ENCODE measurements at regions not wholly inside any gene's neighbourhood (a gene's known extent, or its start where the extent isn't known, plus 50 kb on each side); places are given as distances from the start of the nearest gene placed in this dataset.
A peak's percentile ranks its signal among the peaks of the same experiment; 100 is the strongest.

DNA sequence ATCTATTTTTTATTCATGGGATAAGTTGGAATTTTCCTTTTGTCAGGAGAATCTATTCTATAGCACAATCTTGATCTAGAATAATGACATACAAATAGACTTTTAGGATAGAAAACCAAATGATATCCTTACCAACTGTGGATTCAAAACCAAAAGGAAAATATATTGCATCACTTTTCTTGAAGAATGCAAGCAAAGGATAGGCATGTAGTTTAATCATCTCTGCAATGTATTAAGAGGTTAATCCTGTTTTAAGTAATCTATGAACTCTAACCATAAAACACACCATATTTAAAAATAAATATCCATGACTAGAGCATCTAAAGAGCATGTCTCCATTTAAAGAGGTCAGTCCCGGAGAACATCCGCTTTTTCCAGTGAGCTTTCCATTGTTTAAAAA lies 106.7 kb upstream of the CNKSR3 start:
- H3K4ac ChIP-seq (ENCODE audit: low read depth, low read length), result no peak overlapping the region
- H2AK5ac ChIP-seq (ENCODE audit: low read length), result no peak overlapping the region
- no peak overlapping the region for H3K9ac ChIP-seq (ENCODE audit: low read length)

DNA sequence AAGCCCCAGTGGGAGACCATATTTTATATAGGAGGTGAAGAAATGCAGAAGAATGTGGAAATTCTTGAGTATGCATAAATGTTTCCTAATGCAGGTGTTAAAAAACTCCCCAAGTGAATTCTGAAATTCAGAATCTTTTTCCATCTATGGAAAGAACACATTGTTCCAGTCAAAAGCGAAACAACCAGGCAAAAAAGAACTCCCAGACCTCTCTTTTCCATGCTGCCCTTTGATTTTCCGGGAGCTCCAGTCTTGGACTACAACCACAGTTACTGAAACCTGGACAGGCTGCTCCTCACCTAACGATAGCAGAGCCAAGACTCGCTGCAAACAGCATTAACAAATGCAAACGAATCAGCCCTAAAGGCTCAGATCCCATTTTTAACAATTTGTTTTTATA lies 108.7 kb upstream of the CNKSR3 start:
- no peak for DNase-seq
- Histone ChIP-seq H2AK5ac (ENCODE audit: low read length) (no peak overlapping the region), H3K23ac (ENCODE audit: low read length) (no peak overlapping the region), H2BK15ac (replicated peaks; ENCODE audit: low read depth) (no peak overlapping the region), H3K4me1 (ENCODE audit: control insufficient read depth, low read depth, low read length) (no peaks in the 10 kb centered on the region), H3K36me3 (ENCODE audit: control insufficient read depth, insufficient read depth, low read length) (no peaks in the 10 kb centered on the region), H3K56ac (ENCODE audit: low read length) (no peak overlapping the region), H2BK120ac (ENCODE audit: low read depth, low read length) (no peak overlapping the region), H4K5ac (ENCODE audit: low read length) (no peak overlapping the region), H3K4me2 (ENCODE audit: low read length) (no peak overlapping the region), H3K18ac (ENCODE audit: low read length) (no peak overlapping the region), H3K4ac (ENCODE audit: low read depth, low read length) (no peak overlapping the region), H3K79me1 (ENCODE audit: low read length) (no peaks in the 10 kb centered on the region), H3K27ac (ENCODE audit: low read depth, low read length) (no peak overlapping the region), H2BK5ac (ENCODE audit: low read length) (no peak overlapping the region), H3K9ac (ENCODE audit: low read length) (no peak overlapping the region), H4K8ac (ENCODE audit: low read depth, low read length) (no peak overlapping the region), H3K27me3 (ENCODE audit: insufficient read depth, low read length, poor library complexity) (no peaks in the 10 kb centered on the region), H3K4me3 (ENCODE audit: low read length) (no peak overlapping the region), H3K79me2 (ENCODE audit: control insufficient read depth, insufficient read depth, low read length) (no peaks in the 10 kb centered on the region)
- no CpG with 5 or more reads among the region's 5 CpGs for WGBS (ENCODE audit: extremely low coverage, insufficient coverage, low lambda C conversion rate)

More for the DNA sequence above, 106.7 kb upstream of the CNKSR3 start:
- H3K27ac ChIP-seq (ENCODE audit: low read depth, low read length), result no peak overlapping the region
- WGBS (ENCODE audit: extremely low coverage, insufficient coverage, low lambda C conversion rate), result no CpG with 5 or more reads among the region's 2 CpGs
- H3K4me2 ChIP-seq (ENCODE audit: low read length), result no peak overlapping the region
- no peak overlapping the region for H3K56ac ChIP-seq (ENCODE audit: low read length)
- H3K36me3 ChIP-seq (ENCODE audit: control insufficient read depth, insufficient read depth, low read length), result no peaks in the 10 kb centered on the region
- H3K27me3 ChIP-seq (ENCODE audit: insufficient read depth, low read length, poor library complexity), result no peaks in the 10 kb centered on the region
- no peak overlapping the region for H2BK15ac ChIP-seq (replicated peaks; ENCODE audit: low read depth)
- no peaks in the 10 kb centered on the region for H3K79me1 ChIP-seq (ENCODE audit: low read length)
- no peaks in the 10 kb centered on the region for H3K4me1 ChIP-seq (ENCODE audit: control insufficient read depth, low read depth, low read length)
- no peaks in the 10 kb centered on the region for H3K79me2 ChIP-seq (ENCODE audit: control insufficient read depth, insufficient read depth, low read length)
- no peak overlapping the region for H4K5ac ChIP-seq (ENCODE audit: low read length)
- H2BK120ac ChIP-seq (ENCODE audit: low read depth, low read length), result no peak overlapping the region
- no peak overlapping the region for H4K8ac ChIP-seq (ENCODE audit: low read depth, low read length)
- H2BK5ac ChIP-seq (ENCODE audit: low read length), result no peak overlapping the region
- no peak overlapping the region for H3K4me3 ChIP-seq (ENCODE audit: low read length)
- DNase-seq, result no peak
- no peak overlapping the region for H3K23ac ChIP-seq (ENCODE audit: low read length)
- H3K18ac ChIP-seq (ENCODE audit: low read length), result no peak overlapping the region

DNA sequence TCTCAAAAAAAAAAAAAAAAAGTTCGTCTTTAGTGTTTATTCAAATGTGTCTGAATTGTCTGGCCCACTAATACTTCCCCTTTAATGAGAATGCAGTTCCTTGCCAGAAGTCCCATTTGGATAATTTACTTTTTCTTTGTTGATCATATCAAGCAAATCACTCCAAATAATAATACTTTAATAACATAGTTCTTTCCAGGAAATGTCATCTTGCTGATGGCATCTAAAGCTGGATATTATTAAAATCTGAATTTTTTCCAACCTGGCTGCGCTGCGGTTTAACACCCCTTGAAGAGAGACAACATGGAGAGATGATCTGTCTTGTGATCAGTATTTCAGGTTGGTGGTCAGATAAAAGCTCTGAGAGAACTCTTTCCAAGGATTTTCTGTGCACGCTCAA lies 111.2 kb upstream of the CNKSR3 start:
- no peak overlapping the region for H3K27ac ChIP-seq (ENCODE audit: low read depth, low read length)
- H3K23ac ChIP-seq (ENCODE audit: low read length), result no peak overlapping the region
- H3K9ac ChIP-seq (ENCODE audit: low read length), result no peak overlapping the region
- no peak overlapping the region for H3K4me3 ChIP-seq (ENCODE audit: low read length)
- no peak overlapping the region for H3K4ac ChIP-seq (ENCODE audit: low read depth, low read length)
- no peak overlapping the region for H2AK5ac ChIP-seq (ENCODE audit: low read length)
- no peaks in the 10 kb centered on the region for H3K4me1 ChIP-seq (ENCODE audit: control insufficient read depth, low read depth, low read length)
- H4K8ac ChIP-seq (ENCODE audit: low read depth, low read length), result no peak overlapping the region
- H2BK5ac ChIP-seq (ENCODE audit: low read length), result no peak overlapping the region
- H3K27me3 ChIP-seq (ENCODE audit: insufficient read depth, low read length, poor library complexity), result no peaks in the 10 kb centered on the region
- H2BK120ac ChIP-seq (ENCODE audit: low read depth, low read length), result no peak overlapping the region
- no peaks in the 10 kb centered on the region for H3K79me1 ChIP-seq (ENCODE audit: low read length)
- H3K4me2 ChIP-seq (ENCODE audit: low read length), result no peak overlapping the region
- no peak overlapping the region for H3K56ac ChIP-seq (ENCODE audit: low read length)
- WGBS (ENCODE audit: extremely low coverage, insufficient coverage, low lambda C conversion rate), result no CpG with 5 or more reads among the region's 4 CpGs
- H4K5ac ChIP-seq (ENCODE audit: low read length), result no peak overlapping the region
- H2BK15ac ChIP-seq (replicated peaks; ENCODE audit: low read depth), result no peak overlapping the region
- DNase-seq, result no peak
- H3K36me3 ChIP-seq (ENCODE audit: control insufficient read depth, insufficient read depth, low read length), result no peaks in the 10 kb centered on the region
- no peak overlapping the region for H3K18ac ChIP-seq (ENCODE audit: low read length)
- H3K79me2 ChIP-seq (ENCODE audit: control insufficient read depth, insufficient read depth, low read length), result no peaks in the 10 kb centered on the region

DNA sequence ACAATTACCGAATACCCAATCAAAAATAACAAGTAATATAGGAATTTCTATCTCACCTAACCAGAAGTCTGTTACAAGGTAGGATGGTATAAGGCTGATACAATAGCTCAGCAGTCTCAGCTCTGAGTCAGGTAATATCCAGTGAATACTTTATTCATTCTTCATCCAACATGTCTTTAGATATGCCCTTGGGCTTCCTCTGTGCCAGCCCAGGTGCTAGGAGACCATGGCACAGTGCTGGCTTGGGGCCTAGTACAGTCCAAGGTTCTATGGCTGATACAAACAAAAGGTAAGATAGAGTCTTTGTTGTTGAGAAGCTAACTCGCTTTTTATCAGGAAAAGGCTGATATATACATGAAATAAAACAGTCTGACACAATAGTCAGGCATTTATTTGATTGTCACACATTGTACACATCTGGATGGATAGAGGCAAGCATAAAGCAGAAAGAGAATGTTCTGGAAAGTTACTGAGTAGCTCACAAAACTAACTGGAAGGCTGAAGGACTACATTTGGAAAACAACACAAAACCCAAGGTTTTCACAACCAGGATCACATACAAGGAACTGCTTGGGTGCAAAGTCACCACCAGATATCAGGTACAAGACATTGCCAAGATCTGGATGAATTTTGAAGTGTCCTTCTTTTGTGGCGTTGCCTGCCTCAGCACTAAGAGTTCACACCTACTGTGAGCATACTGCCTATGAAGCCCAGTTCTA lies 110.4 kb upstream of the SCAF8 start:
- Histone ChIP-seq H3K27ac (ENCODE audit: low read depth, low read length) (no peak overlapping the region), H3K79me2 (ENCODE audit: control insufficient read depth, insufficient read depth, low read length) (no peaks in the 10 kb centered on the region), H2BK120ac (ENCODE audit: low read depth, low read length) (no peak overlapping the region), H3K4me2 (ENCODE audit: low read length) (no peak overlapping the region), H3K27me3 (ENCODE audit: insufficient read depth, low read length, poor library complexity) (no peaks in the 10 kb centered on the region), H3K36me3 (ENCODE audit: control insufficient read depth, insufficient read depth, low read length) (no peaks in the 10 kb centered on the region), H3K18ac (ENCODE audit: low read length) (no peak overlapping the region), H3K23ac (ENCODE audit: low read length) (no peak overlapping the region), H3K9ac (ENCODE audit: low read length) (no peak overlapping the region), H2BK5ac (ENCODE audit: low read length) (no peak overlapping the region), H2BK15ac (replicated peaks; ENCODE audit: low read depth) (no peak overlapping the region), H3K4me3 (ENCODE audit: low read length) (no peak overlapping the region), H4K8ac (ENCODE audit: low read depth, low read length) (no peak overlapping the region), H2AK5ac (ENCODE audit: low read length) (no peak overlapping the region), H3K4ac (ENCODE audit: low read depth, low read length) (no peak overlapping the region), H3K79me1 (ENCODE audit: low read length) (no peaks in the 10 kb centered on the region), H3K4me1 (ENCODE audit: control insufficient read depth, low read depth, low read length) (no peaks in the 10 kb centered on the region), H4K5ac (ENCODE audit: low read length) (no peak overlapping the region), H3K56ac (ENCODE audit: low read length) (no peak overlapping the region)
- no peak for DNase-seq
- WGBS (ENCODE audit: extremely low coverage, insufficient coverage, low lambda C conversion rate), result no CpG with 5 or more reads among the region's 3 CpGs

DNA sequence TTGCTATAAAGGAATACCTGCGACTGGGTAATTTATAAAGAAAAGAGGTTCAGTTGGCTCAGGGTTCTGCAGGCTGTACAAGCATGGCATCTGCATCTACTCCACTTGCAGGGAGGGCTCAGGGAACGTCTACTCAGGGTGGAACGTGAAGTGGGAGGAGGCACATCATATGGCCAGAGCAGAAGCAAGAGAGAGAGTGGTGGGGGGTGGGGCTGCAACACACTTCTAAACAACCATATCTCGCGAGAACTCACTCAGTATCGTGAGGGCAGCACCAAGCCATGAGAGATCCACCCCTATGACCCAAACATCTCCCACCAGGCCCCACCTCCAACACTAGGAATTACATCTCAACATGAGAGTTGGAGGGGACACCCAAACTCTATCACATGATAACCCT lies 109.8 kb upstream of the SCAF8 start:
- Histone ChIP-seq H4K5ac (ENCODE audit: low read length) (no peak overlapping the region), H3K27ac (ENCODE audit: low read depth, low read length) (no peak overlapping the region), H3K18ac (ENCODE audit: low read length) (no peak overlapping the region), H3K4me2 (ENCODE audit: low read length) (no peak overlapping the region), H3K79me1 (ENCODE audit: low read length) (no peaks in the 10 kb centered on the region), H3K27me3 (ENCODE audit: insufficient read depth, low read length, poor library complexity) (no peaks in the 10 kb centered on the region), H2AK5ac (ENCODE audit: low read length) (no peak overlapping the region), H4K8ac (ENCODE audit: low read depth, low read length) (no peak overlapping the region), H3K56ac (ENCODE audit: low read length) (no peak overlapping the region), H3K79me2 (ENCODE audit: control insufficient read depth, insufficient read depth, low read length) (no peaks in the 10 kb centered on the region), H3K36me3 (ENCODE audit: control insufficient read depth, insufficient read depth, low read length) (no peaks in the 10 kb centered on the region), H2BK15ac (replicated peaks; ENCODE audit: low read depth) (no peak overlapping the region), H3K23ac (ENCODE audit: low read length) (no peak overlapping the region), H2BK120ac (ENCODE audit: low read depth, low read length) (no peak overlapping the region), H3K9ac (ENCODE audit: low read length) (no peak overlapping the region), H3K4me3 (ENCODE audit: low read length) (no peak overlapping the region), H3K4ac (ENCODE audit: low read depth, low read length) (no peak overlapping the region), H3K4me1 (ENCODE audit: control insufficient read depth, low read depth, low read length) (no peaks in the 10 kb centered on the region), H2BK5ac (ENCODE audit: low read length) (no peak overlapping the region)
- no CpG with 5 or more reads among the region's 6 CpGs for WGBS (ENCODE audit: extremely low coverage, insufficient coverage, low lambda C conversion rate)
- DNase-seq, result no peak

DNA sequence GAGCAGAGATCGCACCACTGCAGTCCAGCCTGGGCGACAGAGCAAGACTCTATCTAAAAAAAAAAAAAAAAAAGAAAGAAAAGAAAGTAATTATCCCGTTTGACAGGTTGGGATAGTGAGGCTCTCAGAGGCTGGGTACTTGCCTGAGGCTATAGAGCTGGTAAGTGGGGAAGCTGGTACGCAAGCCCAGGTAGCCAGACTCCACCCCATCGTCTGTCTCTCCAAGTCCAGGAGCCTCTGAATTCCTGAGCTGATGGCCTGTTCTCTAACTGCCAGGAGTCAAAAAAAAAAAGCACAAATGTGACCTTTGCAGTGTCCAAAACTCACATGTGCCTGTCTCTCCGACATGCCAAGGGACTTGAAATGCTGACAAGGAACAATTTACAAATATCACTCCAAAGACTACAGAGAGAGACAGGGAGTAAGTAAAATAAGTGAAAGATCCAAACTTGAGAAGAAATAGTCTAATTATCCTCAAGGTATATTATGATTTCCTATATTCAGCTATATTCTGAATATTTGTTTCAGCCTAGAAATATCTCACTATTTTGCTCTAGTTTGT lies 109.1 kb upstream of the SCAF8 start:
- Histone ChIP-seq H3K4me1 (ENCODE audit: control insufficient read depth, low read depth, low read length) (no peaks in the 10 kb centered on the region), H2BK5ac (ENCODE audit: low read length) (no peak overlapping the region), H3K9ac (ENCODE audit: low read length) (no peak overlapping the region), H3K79me2 (ENCODE audit: control insufficient read depth, insufficient read depth, low read length) (no peaks in the 10 kb centered on the region), H4K5ac (ENCODE audit: low read length) (no peak overlapping the region), H2AK5ac (ENCODE audit: low read length) (no peak overlapping the region), H2BK120ac (ENCODE audit: low read depth, low read length) (no peak overlapping the region), H2BK15ac (replicated peaks; ENCODE audit: low read depth) (no peak overlapping the region), H3K18ac (ENCODE audit: low read length) (peak overlapping the region; percentile 51), H3K36me3 (ENCODE audit: control insufficient read depth, insufficient read depth, low read length) (no peaks in the 10 kb centered on the region), H3K27me3 (ENCODE audit: insufficient read depth, low read length, poor library complexity) (no peaks in the 10 kb centered on the region), H3K56ac (ENCODE audit: low read length) (no peak overlapping the region), H3K27ac (ENCODE audit: low read depth, low read length) (no peak overlapping the region), H3K79me1 (ENCODE audit: low read length) (no peaks in the 10 kb centered on the region), H3K4me3 (ENCODE audit: low read length) (no peak overlapping the region), H3K4ac (ENCODE audit: low read depth, low read length) (no peak overlapping the region), H3K23ac (ENCODE audit: low read length) (no peak overlapping the region), H4K8ac (ENCODE audit: low read depth, low read length) (no peak overlapping the region), H3K4me2 (ENCODE audit: low read length) (no peak overlapping the region)
- no peak for DNase-seq
- WGBS (ENCODE audit: extremely low coverage, insufficient coverage, low lambda C conversion rate), result no CpG with 5 or more reads among the region's 6 CpGs

All from mesendoderm (in vitro differentiated cells).